HL-60 (cell line): ENCODE measurements at regions not wholly inside any gene's neighbourhood (a gene's known extent, or its start where the extent isn't known, plus 50 kb on each side); places are given as distances from the start of the nearest gene placed in this dataset.

Experiments
- DNase-seq, 2 experiments: peaks; one replicate each; pipeline ENCODE4 v3.0.0-alpha.2; 2010 to 2020; ENCODE audit warnings: low read depth in 1 of 2, low spot score in 1 of 2
- H3K27ac ChIP-seq: fragments of 250-450 bp; sonication (Bioruptor Pico); replicated peaks from 2 replicates; pipeline ENCODE4 v1.5.1; 2020; ENCODE audit warnings: mild to moderate bottlenecking, moderate library complexity
- H3K27me3 ChIP-seq: fragments of 250-450 bp; sonication (Bioruptor Pico); 2 replicates; pipeline ENCODE4 v1.5.1; 2021; ENCODE audit warnings: mild to moderate bottlenecking, moderate library complexity; ENCODE audit not compliant: insufficient read depth, poor library complexity, severe bottlenecking
- H3K4me3 ChIP-seq: replicated peaks from 2 replicates; pipeline ENCODE4 v1.5.1; 2011; ENCODE audit warnings: mild to moderate bottlenecking, control low read depth, low read length; ENCODE audit not compliant: insufficient read depth
- GABPA ChIP-seq: IDR thresholded peaks from 2 replicates; pipeline ENCODE4 v1.6.1; 2012; ENCODE audit warnings: low read depth
- POLR2AphosphoS5 ChIP-seq: IDR thresholded peaks from 2 replicates; pipeline ENCODE4 v1.6.1; 2012; ENCODE audit warnings: low read depth
- SPI1 ChIP-seq: IDR thresholded peaks from 2 replicates; pipeline ENCODE4 v1.6.1; 2012; ENCODE audit warnings: low read depth, mild to moderate bottlenecking, borderline replicate concordance
- TF ChIP-seq, protein P1 (sequence below): IDR thresholded peaks from 2 replicates; pipeline ENCODE4 v1.6.1; 2012; ENCODE audit warnings: low read depth; ENCODE audit not compliant: insufficient replicate concordance
- TF ChIP-seq, protein P2 (sequence below): IDR thresholded peaks from one replicate; pipeline ENCODE4 v1.5.1; 2011; ENCODE audit warnings: low read length, control low read depth, inconsistent platforms; ENCODE audit not compliant: insufficient read depth

DNA sequence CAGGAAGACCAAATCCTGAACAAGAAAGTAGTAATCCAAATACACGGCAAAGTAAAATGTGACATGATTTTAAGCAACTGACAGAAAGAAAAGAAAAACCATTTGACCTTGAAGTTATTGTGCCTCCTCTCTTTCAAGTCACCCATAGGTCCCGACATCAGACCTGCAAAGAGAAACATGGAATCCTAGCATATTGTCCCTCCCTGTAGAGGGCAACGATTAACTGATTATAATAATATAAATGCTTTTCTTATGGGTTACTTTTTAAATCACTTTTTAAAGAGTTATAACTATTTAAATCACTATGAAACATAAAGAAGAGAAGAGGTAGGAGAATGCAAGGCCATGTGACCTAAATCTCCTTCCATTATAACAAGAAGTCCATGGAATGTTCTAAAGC, 143.2 kb upstream of the LIPC start:
- TF ChIP-seq POLR2AphosphoS5 (no peak), GABPA (no peak), SPI1 (no peak)
- TF ChIP-seq, protein P1, sequence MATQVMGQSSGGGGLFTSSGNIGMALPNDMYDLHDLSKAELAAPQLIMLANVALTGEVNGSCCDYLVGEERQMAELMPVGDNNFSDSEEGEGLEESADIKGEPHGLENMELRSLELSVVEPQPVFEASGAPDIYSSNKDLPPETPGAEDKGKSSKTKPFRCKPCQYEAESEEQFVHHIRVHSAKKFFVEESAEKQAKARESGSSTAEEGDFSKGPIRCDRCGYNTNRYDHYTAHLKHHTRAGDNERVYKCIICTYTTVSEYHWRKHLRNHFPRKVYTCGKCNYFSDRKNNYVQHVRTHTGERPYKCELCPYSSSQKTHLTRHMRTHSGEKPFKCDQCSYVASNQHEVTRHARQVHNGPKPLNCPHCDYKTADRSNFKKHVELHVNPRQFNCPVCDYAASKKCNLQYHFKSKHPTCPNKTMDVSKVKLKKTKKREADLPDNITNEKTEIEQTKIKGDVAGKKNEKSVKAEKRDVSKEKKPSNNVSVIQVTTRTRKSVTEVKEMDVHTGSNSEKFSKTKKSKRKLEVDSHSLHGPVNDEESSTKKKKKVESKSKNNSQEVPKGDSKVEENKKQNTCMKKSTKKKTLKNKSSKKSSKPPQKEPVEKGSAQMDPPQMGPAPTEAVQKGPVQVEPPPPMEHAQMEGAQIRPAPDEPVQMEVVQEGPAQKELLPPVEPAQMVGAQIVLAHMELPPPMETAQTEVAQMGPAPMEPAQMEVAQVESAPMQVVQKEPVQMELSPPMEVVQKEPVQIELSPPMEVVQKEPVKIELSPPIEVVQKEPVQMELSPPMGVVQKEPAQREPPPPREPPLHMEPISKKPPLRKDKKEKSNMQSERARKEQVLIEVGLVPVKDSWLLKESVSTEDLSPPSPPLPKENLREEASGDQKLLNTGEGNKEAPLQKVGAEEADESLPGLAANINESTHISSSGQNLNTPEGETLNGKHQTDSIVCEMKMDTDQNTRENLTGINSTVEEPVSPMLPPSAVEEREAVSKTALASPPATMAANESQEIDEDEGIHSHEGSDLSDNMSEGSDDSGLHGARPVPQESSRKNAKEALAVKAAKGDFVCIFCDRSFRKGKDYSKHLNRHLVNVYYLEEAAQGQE = no peak
- TF ChIP-seq, protein P2, sequence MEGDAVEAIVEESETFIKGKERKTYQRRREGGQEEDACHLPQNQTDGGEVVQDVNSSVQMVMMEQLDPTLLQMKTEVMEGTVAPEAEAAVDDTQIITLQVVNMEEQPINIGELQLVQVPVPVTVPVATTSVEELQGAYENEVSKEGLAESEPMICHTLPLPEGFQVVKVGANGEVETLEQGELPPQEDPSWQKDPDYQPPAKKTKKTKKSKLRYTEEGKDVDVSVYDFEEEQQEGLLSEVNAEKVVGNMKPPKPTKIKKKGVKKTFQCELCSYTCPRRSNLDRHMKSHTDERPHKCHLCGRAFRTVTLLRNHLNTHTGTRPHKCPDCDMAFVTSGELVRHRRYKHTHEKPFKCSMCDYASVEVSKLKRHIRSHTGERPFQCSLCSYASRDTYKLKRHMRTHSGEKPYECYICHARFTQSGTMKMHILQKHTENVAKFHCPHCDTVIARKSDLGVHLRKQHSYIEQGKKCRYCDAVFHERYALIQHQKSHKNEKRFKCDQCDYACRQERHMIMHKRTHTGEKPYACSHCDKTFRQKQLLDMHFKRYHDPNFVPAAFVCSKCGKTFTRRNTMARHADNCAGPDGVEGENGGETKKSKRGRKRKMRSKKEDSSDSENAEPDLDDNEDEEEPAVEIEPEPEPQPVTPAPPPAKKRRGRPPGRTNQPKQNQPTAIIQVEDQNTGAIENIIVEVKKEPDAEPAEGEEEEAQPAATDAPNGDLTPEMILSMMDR = no peak
- Histone ChIP-seq H3K4me3 (no peak overlapping the region), H3K27ac (no peak overlapping the region), H3K27me3 (no peaks in the 10 kb centered on the region)
- no peak for DNase-seq

DNA sequence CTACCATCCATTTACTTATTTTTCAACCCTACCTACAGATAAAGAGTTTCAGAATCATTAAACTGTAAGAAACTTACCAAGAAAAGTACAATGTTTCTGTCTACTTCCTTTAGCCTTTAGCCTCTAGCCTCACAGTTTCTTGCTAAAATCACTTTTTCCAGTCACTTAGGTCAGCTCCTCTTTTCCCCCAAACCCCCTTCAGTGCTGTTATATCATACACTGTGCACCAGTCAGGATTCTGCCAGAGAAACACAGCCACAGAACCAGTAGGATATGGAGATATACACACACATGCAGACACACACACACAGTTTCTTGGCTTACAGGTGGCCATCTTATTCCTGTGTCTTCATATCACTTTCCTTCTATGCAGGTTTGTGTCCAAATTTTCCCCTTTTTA, 139.9 kb upstream of the LIPC start:
- no peak for TF ChIP-seq SPI1
- TF ChIP-seq POLR2AphosphoS5 = no peak
- TF ChIP-seq, protein P1 = no peak
- no peak for TF ChIP-seq GABPA
- TF ChIP-seq, protein P2 = no peak
- no peak for DNase-seq
- H3K4me3 ChIP-seq = no peak overlapping the region
- no peak overlapping the region for H3K27ac ChIP-seq
- no peaks in the 10 kb centered on the region for H3K27me3 ChIP-seq

DNA sequence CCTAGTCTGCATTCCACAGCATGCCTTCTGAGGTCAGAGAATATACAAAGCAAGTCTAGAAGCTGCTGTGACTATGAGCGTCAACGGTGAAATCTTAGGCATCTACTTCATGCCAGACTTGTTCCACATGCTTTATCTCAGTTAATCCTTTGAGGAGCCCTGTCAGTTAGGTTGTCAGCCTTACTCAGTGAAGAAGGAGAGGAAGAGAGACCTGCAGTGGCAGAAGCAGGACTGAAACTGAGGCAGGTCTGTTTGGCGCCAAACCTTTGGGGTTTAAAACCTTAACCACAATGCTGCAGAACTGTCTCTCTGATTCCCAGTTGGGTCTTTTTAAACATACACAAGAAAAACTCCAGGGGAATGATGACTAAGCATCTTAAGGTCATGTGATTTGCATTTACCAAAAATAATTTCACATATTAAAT, 139.0 kb upstream of the LIPC start:
- DNase-seq = no peak
- no peaks in the 10 kb centered on the region for H3K27me3 ChIP-seq
- TF ChIP-seq POLR2AphosphoS5 = no peak
- TF ChIP-seq, protein P2 = no peak
- TF ChIP-seq GABPA = no peak
- TF ChIP-seq, protein P1 = no peak
- TF ChIP-seq SPI1 = no peak
- no peak overlapping the region for H3K4me3 ChIP-seq
- H3K27ac ChIP-seq = no peak overlapping the region
